RWPE1 (cell line): ENCODE measurements at regions not wholly inside any gene's neighbourhood (a gene's known extent, or its start where the extent isn't known, plus 50 kb on each side); places are given as distances from the start of the nearest gene placed in this dataset.

ENCODE experiments used
- CTCF ChIA-PET: fragments of 350-600 bp; sonication (Branson Sonifier 250); formaldehyde crosslinking; extraction: SDS; loops from one replicate; lab custom pipeline; 2021; lab: Yijun Ruan, JAX
- POLR2A ChIA-PET: fragments of 400-600 bp; formaldehyde crosslinking; extraction: SDS; loops from one replicate; lab custom pipeline; 2020; ENCODE audit warnings: antibody characterized with exemption; ENCODE audit not compliant: low non-redundant PET; lab: Yijun Ruan, JAX
- DNase-seq: peaks from one replicate; pipeline ENCODE4 v3.0.0; 2012; ENCODE audit warnings: low spot score
- H3K27ac ChIP-seq: fragments of 450-650 bp; 2 replicates; pipeline ENCODE4 v1.5.1; 2017
- TF ChIP-seq, protein P1 (sequence below): fragments of 450-650 bp; conservative IDR thresholded peaks from 2 replicates; pipeline ENCODE4 v1.5.1; 2017; ENCODE audit warnings: low read depth, mild to moderate bottlenecking

DNA sequence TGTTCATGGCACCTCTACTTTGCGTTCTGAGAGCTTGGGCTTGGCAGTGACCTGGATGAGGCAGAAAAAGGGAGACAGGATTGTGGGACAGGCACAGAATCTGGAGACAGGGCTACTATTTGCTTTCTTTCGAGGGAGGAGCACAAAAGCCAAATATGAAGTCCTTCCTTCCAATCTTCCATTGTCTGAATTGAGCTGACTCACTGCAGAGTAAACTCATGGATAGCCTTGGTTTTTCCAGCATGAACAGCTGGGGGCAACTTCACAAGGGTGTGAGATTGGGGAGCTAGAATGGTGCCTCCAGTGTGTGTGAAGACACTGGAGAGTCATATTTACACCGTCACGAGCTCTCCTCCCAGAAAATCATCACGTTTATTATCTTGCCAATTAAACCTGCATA is 55.6 kb upstream of the NRP1 start:
- H3K27ac ChIP-seq = no peak overlapping the region
- ChIA-PET CTCF (interaction anchor here (1.1 kb wide), 1 partner anchor 17 kb away, joined by 4 read pairs; no protein-coding TSS in a partner anchor), POLR2A (no interaction called here)
- TF ChIP-seq, protein P1, sequence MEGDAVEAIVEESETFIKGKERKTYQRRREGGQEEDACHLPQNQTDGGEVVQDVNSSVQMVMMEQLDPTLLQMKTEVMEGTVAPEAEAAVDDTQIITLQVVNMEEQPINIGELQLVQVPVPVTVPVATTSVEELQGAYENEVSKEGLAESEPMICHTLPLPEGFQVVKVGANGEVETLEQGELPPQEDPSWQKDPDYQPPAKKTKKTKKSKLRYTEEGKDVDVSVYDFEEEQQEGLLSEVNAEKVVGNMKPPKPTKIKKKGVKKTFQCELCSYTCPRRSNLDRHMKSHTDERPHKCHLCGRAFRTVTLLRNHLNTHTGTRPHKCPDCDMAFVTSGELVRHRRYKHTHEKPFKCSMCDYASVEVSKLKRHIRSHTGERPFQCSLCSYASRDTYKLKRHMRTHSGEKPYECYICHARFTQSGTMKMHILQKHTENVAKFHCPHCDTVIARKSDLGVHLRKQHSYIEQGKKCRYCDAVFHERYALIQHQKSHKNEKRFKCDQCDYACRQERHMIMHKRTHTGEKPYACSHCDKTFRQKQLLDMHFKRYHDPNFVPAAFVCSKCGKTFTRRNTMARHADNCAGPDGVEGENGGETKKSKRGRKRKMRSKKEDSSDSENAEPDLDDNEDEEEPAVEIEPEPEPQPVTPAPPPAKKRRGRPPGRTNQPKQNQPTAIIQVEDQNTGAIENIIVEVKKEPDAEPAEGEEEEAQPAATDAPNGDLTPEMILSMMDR = no peak
- DNase-seq = no peak

DNA sequence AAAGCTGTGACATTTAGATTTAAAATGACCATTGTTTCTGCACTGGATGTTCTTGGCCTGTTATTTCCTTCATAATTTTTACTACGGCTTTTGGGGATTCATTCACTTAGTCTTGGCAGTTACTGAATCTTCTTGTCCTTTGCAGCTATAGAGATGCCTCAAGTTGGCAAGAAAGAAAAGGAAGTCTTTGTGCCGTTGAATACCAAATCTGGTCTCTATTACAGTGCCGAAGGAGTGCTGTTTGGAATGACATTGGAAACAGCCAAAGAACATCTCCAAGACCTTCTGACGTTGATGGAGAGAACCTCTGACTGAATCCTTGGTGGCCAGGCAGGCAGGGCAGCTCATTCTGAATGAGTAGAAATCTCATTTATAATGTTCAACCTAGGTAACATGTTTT is 54.3 kb upstream of the NRP1 start:
- POLR2A ChIA-PET = no interaction called here
- DNase-seq = no peak
- TF ChIP-seq, protein P1 = no peak
- CTCF ChIA-PET = interaction anchor here (0.6 to 0.7 kb wide), 2 partner anchors 583 to 855 kb away, joined by 3 read pairs; no protein-coding TSS in a partner anchor
- no peak overlapping the region for H3K27ac ChIP-seq

DNA sequence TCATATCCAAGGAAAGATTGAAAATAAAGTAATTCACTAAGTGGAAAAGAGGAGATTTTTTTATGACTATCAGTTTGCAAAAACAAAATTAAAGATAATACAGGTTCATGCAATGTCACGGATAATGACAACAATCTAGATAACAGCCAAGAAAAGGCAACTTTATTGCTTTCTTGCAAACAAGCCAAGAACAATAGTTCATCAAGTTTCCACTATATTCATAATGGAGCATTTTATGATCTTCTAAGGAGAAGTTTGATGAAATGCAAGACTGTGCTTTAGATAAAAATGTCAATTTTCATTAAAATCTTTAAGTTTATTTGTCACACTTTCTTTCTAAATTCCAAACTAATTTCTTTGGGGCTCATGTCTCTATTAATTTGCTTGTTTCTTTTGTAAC is 53.9 kb upstream of the NRP1 start:
- POLR2A ChIA-PET = no interaction called here
- CTCF ChIA-PET = interaction anchor here (0.5 to 0.6 kb wide), 2 partner anchors 28 to 582 kb away, joined by 3 to 4 read pairs; no protein-coding TSS in a partner anchor
- TF ChIP-seq, protein P1 = no peak
- no peak for DNase-seq
- H3K27ac ChIP-seq = no peak overlapping the region

DNA sequence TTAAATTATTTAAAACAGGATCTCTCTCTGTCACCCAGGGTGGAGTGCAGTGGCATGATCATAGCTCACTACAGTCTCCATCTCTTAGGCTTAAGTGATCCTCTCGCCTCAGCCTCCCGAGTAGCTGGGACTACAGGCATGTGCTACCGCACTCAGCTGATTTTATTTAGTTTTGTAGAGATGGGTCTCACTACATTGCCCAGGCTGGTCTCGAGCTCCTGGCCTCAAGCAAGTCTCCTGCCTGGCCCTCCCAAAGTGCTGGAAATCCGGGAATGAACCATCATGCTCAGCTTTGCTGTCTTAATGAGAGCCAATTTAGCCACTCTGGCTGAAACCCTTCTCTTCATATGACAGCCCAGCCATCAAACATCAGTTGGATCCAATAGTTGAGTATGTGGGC is 53.3 kb upstream of the NRP1 start:
- CTCF ChIA-PET = interaction anchor here (0.5 kb wide), 1 partner anchor 27 kb away, joined by 4 read pairs; no protein-coding TSS in a partner anchor
- POLR2A ChIA-PET = no interaction called here
- DNase-seq = no peak
- TF ChIP-seq, protein P1 = no peak
- H3K27ac ChIP-seq = no peak overlapping the region

DNA sequence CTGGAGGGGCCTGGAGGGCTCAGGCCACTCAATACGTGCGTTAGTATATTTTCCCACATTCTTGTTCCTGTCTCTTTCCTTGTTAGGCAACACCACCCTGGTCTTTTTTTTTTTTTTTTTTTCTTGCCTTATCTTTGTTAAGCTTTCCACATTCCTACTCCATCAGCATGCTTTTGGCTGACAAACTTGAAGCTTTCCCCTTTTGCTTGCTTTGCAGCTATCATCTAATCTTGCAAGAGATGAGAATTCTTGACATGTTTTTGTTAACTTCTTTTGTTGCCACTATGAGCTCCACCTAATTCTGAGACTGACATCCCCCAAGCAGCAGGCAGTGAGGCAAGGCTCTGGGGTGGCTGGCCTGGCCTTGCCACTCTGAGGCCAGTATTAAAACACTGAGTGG is 52.5 kb upstream of the NRP1 start:
- H3K27ac ChIP-seq = no peak overlapping the region
- TF ChIP-seq, protein P1 = no peak
- POLR2A ChIA-PET = no interaction called here
- DNase-seq = no peak
- CTCF ChIA-PET = no interaction called here

DNA sequence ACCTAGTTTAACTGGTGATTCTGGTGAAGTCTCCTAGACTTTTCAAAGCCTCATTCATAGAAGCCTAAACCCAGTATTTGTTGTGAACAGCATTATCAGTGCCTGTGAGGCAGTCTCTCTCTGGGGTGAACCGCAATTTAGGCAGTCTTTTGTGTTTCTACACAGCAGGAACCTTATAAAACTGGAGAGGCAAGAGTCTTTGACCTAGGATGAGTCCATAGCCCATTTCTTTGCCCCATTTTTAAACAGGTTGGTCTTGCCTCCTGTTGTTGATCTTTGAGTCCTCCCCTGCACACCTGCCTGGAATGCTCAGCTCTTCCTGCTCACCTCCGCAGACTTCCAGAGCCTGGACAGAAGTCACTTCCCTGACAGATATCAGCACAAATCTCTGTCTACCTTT is 51.2 kb upstream of the NRP1 start:
- ChIA-PET CTCF (no interaction called here), POLR2A (no interaction called here)
- no peak for DNase-seq

More for the DNA sequence above, 51.2 kb upstream of the NRP1 start:
- no peak overlapping the region for H3K27ac ChIP-seq
- TF ChIP-seq, protein P1 = no peak
